CD4-positive, alpha-beta T cell treated with Interleukin-1 beta for 1 hour (primary cell): ENCODE measurements at regions not wholly inside any gene's neighbourhood (a gene's known extent, or its start where the extent isn't known, plus 50 kb on each side); places are given as distances from the start of the nearest gene placed in this dataset.

Experiments
- DNase-seq, 2 donors: peaks; one replicate each; pipeline ENCODE4 v3.0.0-alpha.2; 2020 to 2022

- no peak for DNase-seq
Observed at GRCh38 chr4:137194670-137195069, 337.6 kb downstream of the PCDH18 start.

- no peak for DNase-seq
Observed at GRCh38 chr4:137193564-137193963, 338.7 kb downstream of the PCDH18 start.

- no peak for DNase-seq
Observed at GRCh38 chr4:137181293-137181899, 350.9 kb downstream of the PCDH18 start.

- no peak for DNase-seq
Observed at GRCh38 chr4:137180349-137180748, 351.9 kb downstream of the PCDH18 start.

GRCh38 chr4:137156807-137157206, 375.5 kb downstream of the PCDH18 start:
- DNase-seq, result no peak

GRCh38 chr4:137156054-137156453, 376.2 kb downstream of the PCDH18 start:
- DNase-seq, result no peak

- DNase-seq, result no peak
Observed at GRCh38 chr4:137131201-137131600, 401.1 kb downstream of the PCDH18 start.

GRCh38 chr4:137129845-137130244, 402.4 kb downstream of the PCDH18 start:
- no peak for DNase-seq

GRCh38 chr4:137129441-137129840, 402.9 kb downstream of the PCDH18 start:
- DNase-seq, result no peak

- no peak for DNase-seq
Observed at GRCh38 chr4:137125011-137125410, 407.3 kb downstream of the PCDH18 start.

GRCh38 chr4:137124278-137124932, 407.9 kb downstream of the PCDH18 start:
- DNase-seq, result no peak

GRCh38 chr4:137122876-137123275, 409.4 kb downstream of the PCDH18 start:
- no peak for DNase-seq

GRCh38 chr4:137116144-137116543, 416.1 kb downstream of the PCDH18 start:
- DNase-seq, result no peak

GRCh38 chr4:137106733-137107132, 425.6 kb downstream of the PCDH18 start:
- DNase-seq, result no peak

- DNase-seq, result no peak
Observed at GRCh38 chr4:137106287-137106686, 426.0 kb downstream of the PCDH18 start.

GRCh38 chr4:137090951-137091350, 441.3 kb downstream of the PCDH18 start:
- DNase-seq, result no peak

GRCh38 chr4:137083571-137084135, 448.6 kb downstream of the PCDH18 start:
- DNase-seq, result no peak

GRCh38 chr4:137082061-137082460, 450.2 kb downstream of the PCDH18 start:
- DNase-seq, result no peak

GRCh38 chr4:137076908-137077307, 455.4 kb downstream of the PCDH18 start:
- DNase-seq, result no peak

- no peak for DNase-seq
Observed at GRCh38 chr4:137075586-137075985, 456.7 kb downstream of the PCDH18 start.

GRCh38 chr4:137070614-137071013, 461.7 kb downstream of the PCDH18 start:
- DNase-seq, result no peak

GRCh38 chr4:137069473-137069872, 462.8 kb downstream of the PCDH18 start:
- DNase-seq, result no peak

- DNase-seq, result no peak
Observed at GRCh38 chr4:137067735-137068134, 464.6 kb downstream of the PCDH18 start.

GRCh38 chr4:137065311-137065710, 467.0 kb downstream of the PCDH18 start:
- no peak for DNase-seq

- DNase-seq, result no peak
Observed at GRCh38 chr4:137063961-137064360, 468.3 kb downstream of the PCDH18 start.
